ENCODE measurements at regions not wholly inside any gene's neighbourhood (a gene's known extent, or its start where the extent isn't known, plus 50 kb on each side); places are given as distances from the start of the nearest gene placed in this dataset.

DNA sequence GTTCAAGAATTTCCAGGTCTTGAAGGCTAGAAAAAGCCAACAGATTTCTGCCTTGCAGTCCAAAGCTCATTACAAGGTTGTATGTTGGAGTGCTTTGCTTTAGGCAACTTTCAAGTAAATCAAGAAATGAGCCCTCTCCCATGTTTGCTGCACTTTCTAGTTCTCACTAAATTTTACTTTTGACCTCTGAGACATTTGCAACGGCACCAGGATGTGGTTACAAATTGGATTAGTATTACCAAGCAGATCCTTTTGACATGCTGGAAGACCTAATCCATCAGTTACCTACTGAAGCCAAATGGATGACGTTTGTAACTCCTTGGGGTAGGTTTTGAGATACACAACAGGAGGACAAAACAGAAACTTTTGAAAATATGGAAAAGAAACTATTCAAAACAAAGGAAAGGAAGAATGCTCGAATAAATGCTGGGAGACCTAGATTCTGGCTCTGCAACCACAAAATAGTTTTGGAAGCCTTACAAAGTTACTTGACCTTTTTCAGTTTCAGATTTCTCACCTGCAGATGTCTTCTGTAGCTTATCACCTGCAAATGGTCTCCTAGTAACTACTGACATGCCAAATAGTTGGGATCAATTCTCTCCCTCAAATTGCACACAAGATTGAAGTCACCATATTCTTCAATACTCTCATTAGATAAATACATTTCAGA is 251.7 kb upstream of the ADGRL2 start:
- Mint-ChIP-seq H3K9me3 (peaks cover 3% of the 10 kb centered on the region), H3K4me1 (peaks cover 49% of the 10 kb centered on the region), H3K4me3 (no peak overlapping the region), H3K27ac (ENCODE audit: unreplicated experiment) (no peak overlapping the region), H3K36me3 (ENCODE audit: low read depth) (no peaks in the 10 kb centered on the region), H3K27me3 (ENCODE audit: low read depth) (no peaks in the 10 kb centered on the region)
- DNase-seq (ENCODE audit: low read depth, low spot score), result no peak
- TF ChIP-seq, protein P1, sequence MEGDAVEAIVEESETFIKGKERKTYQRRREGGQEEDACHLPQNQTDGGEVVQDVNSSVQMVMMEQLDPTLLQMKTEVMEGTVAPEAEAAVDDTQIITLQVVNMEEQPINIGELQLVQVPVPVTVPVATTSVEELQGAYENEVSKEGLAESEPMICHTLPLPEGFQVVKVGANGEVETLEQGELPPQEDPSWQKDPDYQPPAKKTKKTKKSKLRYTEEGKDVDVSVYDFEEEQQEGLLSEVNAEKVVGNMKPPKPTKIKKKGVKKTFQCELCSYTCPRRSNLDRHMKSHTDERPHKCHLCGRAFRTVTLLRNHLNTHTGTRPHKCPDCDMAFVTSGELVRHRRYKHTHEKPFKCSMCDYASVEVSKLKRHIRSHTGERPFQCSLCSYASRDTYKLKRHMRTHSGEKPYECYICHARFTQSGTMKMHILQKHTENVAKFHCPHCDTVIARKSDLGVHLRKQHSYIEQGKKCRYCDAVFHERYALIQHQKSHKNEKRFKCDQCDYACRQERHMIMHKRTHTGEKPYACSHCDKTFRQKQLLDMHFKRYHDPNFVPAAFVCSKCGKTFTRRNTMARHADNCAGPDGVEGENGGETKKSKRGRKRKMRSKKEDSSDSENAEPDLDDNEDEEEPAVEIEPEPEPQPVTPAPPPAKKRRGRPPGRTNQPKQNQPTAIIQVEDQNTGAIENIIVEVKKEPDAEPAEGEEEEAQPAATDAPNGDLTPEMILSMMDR (conservative IDR thresholded peaks at IDR 0.05), result no peak

DNA sequence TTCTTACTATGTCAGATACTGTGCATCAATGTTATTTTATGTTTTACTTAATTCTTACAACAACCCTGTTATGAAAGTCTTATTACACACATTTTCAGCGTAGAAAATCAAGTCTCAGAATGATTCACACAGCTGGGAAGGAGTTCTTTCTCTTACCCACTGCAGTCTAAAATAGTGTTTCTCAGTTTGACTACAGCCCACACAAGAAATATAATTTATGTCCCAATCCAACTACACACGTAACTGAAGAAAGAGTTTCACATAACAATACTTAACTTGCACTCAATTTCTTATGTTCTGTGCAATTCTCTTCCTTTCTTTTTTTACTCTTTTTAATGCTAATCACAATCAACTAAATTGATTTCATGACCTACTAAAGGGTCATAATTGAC is 252.8 kb upstream of the ADGRL2 start:
- DNase-seq (ENCODE audit: low read depth, low spot score), result no peak
- H3K4me3 Mint-ChIP-seq, result peak overlapping the region; percentile 13
- H3K27me3 Mint-ChIP-seq (ENCODE audit: low read depth), result no peaks in the 10 kb centered on the region
- peaks cover 52% of the 10 kb centered on the region for H3K4me1 Mint-ChIP-seq
- H3K27ac Mint-ChIP-seq (ENCODE audit: unreplicated experiment), result peak overlapping the region; percentile 70
- H3K36me3 Mint-ChIP-seq (ENCODE audit: low read depth), result no peaks in the 10 kb centered on the region
- TF ChIP-seq, protein P1 (conservative IDR thresholded peaks at IDR 0.05), result no peak
- H3K9me3 Mint-ChIP-seq, result peaks cover 3% of the 10 kb centered on the region

DNA sequence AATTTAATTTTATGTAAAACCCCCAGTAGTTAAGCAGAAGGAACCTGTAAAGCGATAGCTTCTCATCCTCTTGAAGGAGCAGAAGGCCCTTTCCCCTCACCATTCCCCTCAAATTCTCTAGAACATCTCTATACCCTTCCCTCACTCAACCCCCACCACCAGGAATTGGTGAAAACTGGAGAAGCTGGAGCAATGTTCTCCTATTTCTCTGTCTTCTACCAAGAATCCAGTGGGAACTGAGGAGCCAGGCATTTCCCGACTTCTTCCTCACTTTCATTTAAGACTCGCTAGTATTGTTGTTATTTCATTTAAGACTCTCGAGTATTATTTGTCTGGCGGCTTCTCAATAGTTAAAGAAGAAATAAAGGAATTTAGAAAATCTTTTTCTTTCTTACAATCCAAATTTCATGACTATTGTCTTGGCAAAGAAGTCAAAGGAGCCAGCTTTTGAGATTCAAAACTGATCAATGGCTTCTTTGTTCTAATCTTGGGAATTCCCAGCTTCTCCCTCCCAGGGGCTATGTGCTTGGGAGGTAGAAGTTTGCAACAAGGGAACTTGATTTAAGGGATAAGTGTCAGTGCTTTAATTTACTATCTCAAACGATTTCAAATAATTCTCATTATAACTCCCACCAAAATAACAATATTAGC is 253.3 kb upstream of the ADGRL2 start:
- Mint-ChIP-seq H3K9me3 (peaks cover 3% of the 10 kb centered on the region), H3K36me3 (ENCODE audit: low read depth) (no peaks in the 10 kb centered on the region), H3K27ac (ENCODE audit: unreplicated experiment) (peak overlapping the region; percentile 93), H3K4me1 (peaks cover 52% of the 10 kb centered on the region), H3K27me3 (ENCODE audit: low read depth) (no peaks in the 10 kb centered on the region), H3K4me3 (peak overlapping the region; percentile 13)
- DNase-seq (ENCODE audit: low read depth, low spot score), result no peak
- TF ChIP-seq, protein P1 (conservative IDR thresholded peaks at IDR 0.05), result no peak

DNA sequence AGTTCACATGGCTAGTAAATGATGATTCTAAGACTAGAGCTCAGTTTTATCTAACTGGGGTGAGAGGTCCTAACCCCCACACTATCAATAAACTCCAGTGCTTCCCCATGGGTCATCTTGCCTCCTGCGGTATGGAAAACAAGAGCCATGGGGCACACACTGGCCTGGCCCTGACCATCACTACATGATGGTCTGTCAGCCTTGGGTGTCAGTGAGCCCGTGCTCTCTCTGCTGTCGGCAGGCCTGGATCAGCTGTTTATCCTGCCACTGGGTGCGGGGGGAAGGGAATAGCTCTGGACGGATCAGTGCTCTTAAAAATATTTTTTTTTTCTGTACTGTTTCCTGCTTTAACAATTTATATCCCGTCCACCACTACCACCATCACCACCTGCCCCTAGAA is 255.0 kb upstream of the ADGRL2 start:
- Mint-ChIP-seq H3K36me3 (ENCODE audit: low read depth) (no peaks in the 10 kb centered on the region), H3K27me3 (ENCODE audit: low read depth) (no peaks in the 10 kb centered on the region), H3K4me3 (no peak overlapping the region), H3K4me1 (peaks cover 44% of the 10 kb centered on the region), H3K9me3 (peaks cover 3% of the 10 kb centered on the region), H3K27ac (ENCODE audit: unreplicated experiment) (no peak overlapping the region)
- TF ChIP-seq, protein P1 (conservative IDR thresholded peaks at IDR 0.05), result no peak
- DNase-seq (ENCODE audit: low read depth, low spot score), result no peak

DNA sequence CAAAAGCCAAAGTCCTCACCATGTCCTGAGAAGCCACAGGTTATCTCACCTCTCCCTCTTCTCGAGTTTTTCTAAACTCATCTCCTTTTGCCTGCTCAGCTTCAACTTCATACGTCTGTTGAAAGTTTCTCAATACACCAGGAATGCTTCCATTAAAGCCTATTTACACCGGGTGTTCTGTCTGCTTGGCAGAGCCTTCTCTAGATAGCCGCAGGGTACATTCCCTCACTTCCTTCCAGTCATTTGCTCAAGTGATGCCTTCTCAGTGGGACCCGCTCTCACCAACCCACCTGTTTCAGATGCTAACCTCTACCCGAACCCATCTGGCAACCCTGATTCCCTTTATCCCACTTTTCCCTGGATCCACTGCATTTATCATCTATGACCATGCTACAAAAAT is 257.0 kb upstream of the ADGRL2 start:
- H3K27ac Mint-ChIP-seq (ENCODE audit: unreplicated experiment), result no peak overlapping the region
- DNase-seq (ENCODE audit: low read depth, low spot score), result no peak
- H3K9me3 Mint-ChIP-seq, result no peaks in the 10 kb centered on the region
- TF ChIP-seq, protein P1 (conservative IDR thresholded peaks at IDR 0.05), result no peak
- H3K4me1 Mint-ChIP-seq, result peaks cover 46% of the 10 kb centered on the region
- H3K27me3 Mint-ChIP-seq (ENCODE audit: low read depth), result no peaks in the 10 kb centered on the region
- H3K36me3 Mint-ChIP-seq (ENCODE audit: low read depth), result no peaks in the 10 kb centered on the region
- no peak overlapping the region for H3K4me3 Mint-ChIP-seq
